ENCODE measurements at regions not wholly inside any gene's neighbourhood (a gene's known extent, or its start where the extent isn't known, plus 50 kb on each side); places are given as distances from the start of the nearest gene placed in this dataset.

DNA sequence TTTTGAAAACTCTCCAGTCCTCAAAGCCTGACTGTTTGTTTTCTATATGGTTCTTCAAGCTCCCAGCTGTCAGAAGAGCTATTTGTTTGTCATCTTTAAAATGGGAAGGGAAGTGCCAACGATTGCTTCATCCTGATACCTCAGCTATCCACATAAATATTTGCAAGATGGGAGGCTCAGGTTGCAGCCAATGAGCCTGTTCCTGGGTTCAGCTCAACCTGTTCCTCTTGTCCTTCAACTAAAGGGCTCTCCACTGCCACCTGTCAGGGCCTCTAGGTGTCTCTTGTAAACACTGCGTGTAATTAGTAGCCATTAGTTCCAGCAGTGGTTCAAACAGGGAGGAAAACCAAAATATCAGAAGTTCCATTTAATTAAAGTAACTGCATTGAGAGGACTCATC is 445.1 kb downstream of the AJAP1 start:
- H3K4me3 ChIP-seq (ENCODE audit: low read length in 3 of 3) = no peak overlapping the region

DNA sequence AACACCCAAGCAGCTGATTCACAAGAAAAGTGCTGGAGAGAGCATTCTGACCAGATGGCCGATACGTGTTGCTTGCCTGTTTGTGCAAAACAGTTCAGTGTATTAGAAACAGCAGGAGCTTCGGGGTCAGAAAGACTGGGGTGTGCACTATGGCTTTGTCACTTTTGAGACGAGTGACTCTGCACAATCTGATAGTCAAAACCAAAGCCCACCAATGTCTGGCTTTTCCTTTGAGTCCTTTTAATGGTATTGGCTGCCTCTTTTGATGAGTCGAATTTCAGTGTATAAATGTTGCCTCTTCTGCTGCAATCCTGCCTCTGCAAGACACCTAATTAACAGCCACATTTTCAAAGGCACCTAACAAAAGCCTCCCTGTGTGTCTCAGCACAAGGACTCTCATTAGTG is 444.6 kb downstream of the AJAP1 start:
- H3K4me1 ChIP-seq (ENCODE audit: control insufficient read depth in 3 of 3, insufficient read depth in 3 of 3, low read length in 3 of 3) = no peaks in the 10 kb centered on the region
- no peak overlapping the region for H3K27ac ChIP-seq (ENCODE audit: low read depth, low read length)
- H3K27me3 ChIP-seq (ENCODE audit: control insufficient read depth in 3 of 3, insufficient read depth in 3 of 3, low read length in 3 of 3) = no peaks in the 10 kb centered on the region
- H3K9me3 ChIP-seq (ENCODE audit: control insufficient read depth in 3 of 3, low read length in 3 of 3) = peaks cover 0 to 3% (median 0%) of the 10 kb centered on the region in 3 donors
- no peaks in the 10 kb centered on the region for H3K36me3 ChIP-seq (ENCODE audit: control insufficient read depth in 3 of 3, insufficient read depth in 3 of 3, low read length in 3 of 3)
- H3K4me3 ChIP-seq (ENCODE audit: low read length in 3 of 3) = no peak overlapping the region
- H3K9ac ChIP-seq (ENCODE audit: low read depth in 1 of 3, low read length in 3 of 3) = no peak overlapping the region

More for the DNA sequence above, 445.1 kb downstream of the AJAP1 start:
- Histone ChIP-seq H3K36me3 (ENCODE audit: control insufficient read depth in 3 of 3, insufficient read depth in 3 of 3, low read length in 3 of 3) (no peaks in the 10 kb centered on the region), H3K9ac (ENCODE audit: low read depth in 1 of 3, low read length in 3 of 3) (no peak overlapping the region), H3K9me3 (ENCODE audit: control insufficient read depth in 3 of 3, low read length in 3 of 3) (peaks cover 0 to 2% (median 0%) of the 10 kb centered on the region in 3 donors), H3K27me3 (ENCODE audit: control insufficient read depth in 3 of 3, insufficient read depth in 3 of 3, low read length in 3 of 3) (no peaks in the 10 kb centered on the region), H3K27ac (ENCODE audit: low read depth, low read length) (no peak overlapping the region), H3K4me1 (ENCODE audit: control insufficient read depth in 3 of 3, insufficient read depth in 3 of 3, low read length in 3 of 3) (no peaks in the 10 kb centered on the region)

DNA sequence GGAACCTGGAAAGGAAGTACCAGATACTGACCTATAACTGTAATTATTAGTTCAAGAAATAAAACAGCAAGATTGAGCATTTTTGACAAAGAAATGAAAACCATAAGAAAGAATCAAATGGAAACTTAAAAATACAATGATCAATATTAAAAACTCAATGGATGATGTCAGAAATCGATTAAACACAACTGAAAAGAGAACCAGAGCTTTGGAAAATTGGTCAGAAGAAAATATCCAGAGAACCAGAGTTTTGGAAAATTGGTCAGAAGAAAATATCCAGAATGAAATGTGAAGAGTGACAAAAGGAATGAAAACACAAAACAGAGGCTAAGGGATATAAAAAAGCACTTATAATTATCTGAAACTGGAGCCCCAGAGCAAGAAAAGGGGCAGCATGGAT is 438.6 kb downstream of the AJAP1 start:
- Histone ChIP-seq H3K36me3 (ENCODE audit: control insufficient read depth in 3 of 3, insufficient read depth in 3 of 3, low read length in 3 of 3) (no peaks in the 10 kb centered on the region), H3K4me3 (ENCODE audit: low read length in 3 of 3) (no peak overlapping the region), H3K9me3 (ENCODE audit: control insufficient read depth in 3 of 3, low read length in 3 of 3) (peaks cover 0 to 5% (median 4%) of the 10 kb centered on the region in 3 donors), H3K4me1 (ENCODE audit: control insufficient read depth in 3 of 3, insufficient read depth in 3 of 3, low read length in 3 of 3) (no peaks in the 10 kb centered on the region), H3K27ac (ENCODE audit: low read depth, low read length) (no peak overlapping the region), H3K9ac (ENCODE audit: low read depth in 1 of 3, low read length in 3 of 3) (no peak overlapping the region), H3K27me3 (ENCODE audit: control insufficient read depth in 3 of 3, insufficient read depth in 3 of 3, low read length in 3 of 3) (no peaks in the 10 kb centered on the region)

DNA sequence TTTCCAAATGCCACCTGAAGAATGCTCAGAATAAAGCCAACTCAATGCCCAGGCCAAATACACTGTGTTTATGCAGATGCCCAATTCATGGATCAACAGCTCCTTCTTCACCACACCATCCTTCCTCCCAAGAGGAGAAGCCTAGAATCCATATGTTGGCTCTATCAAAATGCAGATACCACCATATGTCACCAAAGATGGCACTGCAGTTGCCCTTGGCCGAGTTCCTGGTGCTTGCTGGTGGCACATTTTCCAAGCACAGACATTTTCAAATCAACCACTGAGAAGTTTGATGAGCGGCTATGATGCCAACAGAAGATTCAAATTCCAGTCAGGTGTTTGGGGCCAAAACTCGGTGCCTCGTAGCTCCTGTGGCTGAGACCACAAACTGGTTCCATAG is 430.3 kb downstream of the AJAP1 start:
- no peak overlapping the region for H3K27ac ChIP-seq (ENCODE audit: low read depth, low read length)
- H3K4me1 ChIP-seq (ENCODE audit: control insufficient read depth in 3 of 3, insufficient read depth in 3 of 3, low read length in 3 of 3) = no peaks in the 10 kb centered on the region
- H3K9ac ChIP-seq (ENCODE audit: low read depth in 1 of 3, low read length in 3 of 3) = no peak overlapping the region
- H3K36me3 ChIP-seq (ENCODE audit: control insufficient read depth in 3 of 3, insufficient read depth in 3 of 3, low read length in 3 of 3) = no peaks in the 10 kb centered on the region
- no peaks in the 10 kb centered on the region for H3K9me3 ChIP-seq (ENCODE audit: control insufficient read depth in 3 of 3, low read length in 3 of 3)
- no peak overlapping the region for H3K4me3 ChIP-seq (ENCODE audit: low read length in 3 of 3)
- no peaks in the 10 kb centered on the region for H3K27me3 ChIP-seq (ENCODE audit: control insufficient read depth in 3 of 3, insufficient read depth in 3 of 3, low read length in 3 of 3)

DNA sequence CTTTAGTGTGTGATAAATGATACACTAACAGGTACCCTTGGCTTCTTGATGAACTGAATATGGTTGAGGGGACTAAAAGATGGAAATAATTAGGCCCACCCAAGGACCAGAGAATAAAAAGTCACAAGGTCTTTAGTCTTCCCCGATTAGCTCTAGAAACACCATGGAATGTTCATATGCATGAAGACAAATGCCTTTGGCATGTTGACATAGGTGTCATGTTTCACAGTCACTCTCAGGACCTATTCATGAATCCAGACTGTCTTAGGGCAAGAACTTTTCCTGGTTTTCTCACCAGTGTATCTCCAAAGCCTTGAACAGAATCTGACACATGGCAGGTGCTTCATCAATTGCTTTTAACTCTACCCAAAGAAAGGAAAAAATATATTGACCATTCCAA is 412.8 kb downstream of the AJAP1 start:
- Histone ChIP-seq H3K9me3 (ENCODE audit: control insufficient read depth in 3 of 3, low read length in 3 of 3) (peaks cover 0 to 4% (median 0%) of the 10 kb centered on the region in 3 donors), H3K9ac (ENCODE audit: low read depth in 1 of 3, low read length in 3 of 3) (no peak overlapping the region), H3K4me1 (ENCODE audit: control insufficient read depth in 3 of 3, insufficient read depth in 3 of 3, low read length in 3 of 3) (no peaks in the 10 kb centered on the region), H3K27ac (ENCODE audit: low read depth, low read length) (no peak overlapping the region), H3K36me3 (ENCODE audit: control insufficient read depth in 3 of 3, insufficient read depth in 3 of 3, low read length in 3 of 3) (no peaks in the 10 kb centered on the region), H3K27me3 (ENCODE audit: control insufficient read depth in 3 of 3, insufficient read depth in 3 of 3, low read length in 3 of 3) (no peaks in the 10 kb centered on the region), H3K4me3 (ENCODE audit: low read length in 3 of 3) (no peak overlapping the region)

DNA sequence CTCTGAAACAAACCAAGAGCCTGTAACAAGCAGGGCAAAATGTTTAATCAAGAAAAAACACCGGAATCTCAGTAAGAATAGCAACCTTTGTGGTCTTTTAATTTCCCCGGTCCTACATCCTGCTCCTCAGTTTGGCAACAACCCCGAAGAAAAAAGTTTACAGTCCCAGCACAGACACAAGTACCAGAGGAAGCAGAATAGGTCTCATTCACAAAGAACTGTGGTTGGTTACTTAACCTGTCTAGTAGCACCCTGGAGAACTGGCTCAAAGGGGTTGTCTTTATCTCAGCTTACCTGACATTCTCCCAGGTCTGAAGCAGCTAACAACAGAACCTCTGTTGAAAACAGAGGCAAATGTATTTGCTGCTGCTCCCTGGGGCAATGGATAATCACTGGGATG is 399.3 kb downstream of the AJAP1 start:
- no peak overlapping the region for H3K4me3 ChIP-seq (ENCODE audit: low read length in 3 of 3)
- H3K9ac ChIP-seq (ENCODE audit: low read depth in 1 of 3, low read length in 3 of 3) = no peak overlapping the region
- H3K36me3 ChIP-seq (ENCODE audit: control insufficient read depth in 3 of 3, insufficient read depth in 3 of 3, low read length in 3 of 3) = no peaks in the 10 kb centered on the region
- peaks cover 0 to 3% (median 0%) of the 10 kb centered on the region in 3 donors for H3K9me3 ChIP-seq (ENCODE audit: control insufficient read depth in 3 of 3, low read length in 3 of 3)
- no peaks in the 10 kb centered on the region for H3K27me3 ChIP-seq (ENCODE audit: control insufficient read depth in 3 of 3, insufficient read depth in 3 of 3, low read length in 3 of 3)
- H3K27ac ChIP-seq (ENCODE audit: low read depth, low read length) = no peak overlapping the region
- no peaks in the 10 kb centered on the region for H3K4me1 ChIP-seq (ENCODE audit: control insufficient read depth in 3 of 3, insufficient read depth in 3 of 3, low read length in 3 of 3)

DNA sequence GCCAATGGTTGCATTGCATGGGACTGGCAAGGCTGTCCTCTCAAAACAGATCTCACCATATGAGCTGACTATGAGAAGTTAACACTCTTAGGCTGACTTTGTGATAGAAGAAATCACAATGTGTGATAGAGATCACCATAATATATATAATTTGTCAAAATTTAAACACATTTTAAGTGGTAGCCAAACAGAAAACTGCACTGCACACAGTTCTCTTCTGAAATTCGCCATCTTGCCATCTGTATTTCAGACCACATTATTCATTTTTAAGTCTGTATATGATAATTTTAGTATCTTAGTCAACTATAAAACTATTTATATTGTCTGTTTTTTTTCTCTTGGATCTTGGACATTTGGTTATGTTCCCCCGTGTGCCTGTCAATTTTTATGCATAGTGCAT is 374.7 kb downstream of the AJAP1 start:
- Histone ChIP-seq H3K27ac (ENCODE audit: low read depth, low read length) (no peak overlapping the region), H3K9ac (ENCODE audit: low read depth in 1 of 3, low read length in 3 of 3) (no peak overlapping the region)

DNA sequence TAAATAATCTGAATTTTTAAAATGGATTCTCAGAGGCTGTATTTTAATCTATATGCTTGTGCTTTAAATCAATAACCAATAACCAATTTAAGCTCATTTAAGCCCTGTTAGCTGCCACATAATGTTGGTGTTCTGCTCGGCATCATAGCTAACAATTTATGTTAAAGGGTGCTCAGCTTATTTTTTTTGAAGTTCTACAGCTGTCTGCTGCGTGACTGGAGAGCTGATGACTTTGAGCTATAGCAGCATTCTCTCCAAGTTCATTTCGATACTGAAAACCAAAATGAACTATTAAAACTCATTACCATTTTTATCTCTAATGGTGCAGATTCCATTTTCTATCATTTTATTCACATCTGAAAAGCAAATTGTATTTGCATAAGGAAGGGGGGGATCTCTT is 357.8 kb downstream of the AJAP1 start:
- H3K9me3 ChIP-seq (ENCODE audit: control insufficient read depth in 3 of 3, low read length in 3 of 3) = peaks cover 0 to 2% (median 0%) of the 10 kb centered on the region in 3 donors
- no peak overlapping the region for H3K9ac ChIP-seq (ENCODE audit: low read depth in 1 of 3, low read length in 3 of 3)
- H3K4me3 ChIP-seq (ENCODE audit: low read length in 3 of 3) = no peak overlapping the region
- no peak overlapping the region for H3K27ac ChIP-seq (ENCODE audit: low read depth, low read length)
- peaks cover 0 to 20% (median 4%) of the 10 kb centered on the region in 3 donors for H3K27me3 ChIP-seq (ENCODE audit: control insufficient read depth in 3 of 3, insufficient read depth in 3 of 3, low read length in 3 of 3)
- no peaks in the 10 kb centered on the region for H3K4me1 ChIP-seq (ENCODE audit: control insufficient read depth in 3 of 3, insufficient read depth in 3 of 3, low read length in 3 of 3)
- no peaks in the 10 kb centered on the region for H3K36me3 ChIP-seq (ENCODE audit: control insufficient read depth in 3 of 3, insufficient read depth in 3 of 3, low read length in 3 of 3)

More for the DNA sequence above, 374.7 kb downstream of the AJAP1 start:
- Histone ChIP-seq H3K27me3 (ENCODE audit: control insufficient read depth in 3 of 3, insufficient read depth in 3 of 3, low read length in 3 of 3) (peaks cover 0 to 5% (median 2%) of the 10 kb centered on the region in 3 donors), H3K4me1 (ENCODE audit: control insufficient read depth in 3 of 3, insufficient read depth in 3 of 3, low read length in 3 of 3) (no peaks in the 10 kb centered on the region), H3K4me3 (ENCODE audit: low read length in 3 of 3) (no peak overlapping the region), H3K36me3 (ENCODE audit: control insufficient read depth in 3 of 3, insufficient read depth in 3 of 3, low read length in 3 of 3) (no peaks in the 10 kb centered on the region), H3K9me3 (ENCODE audit: control insufficient read depth in 3 of 3, low read length in 3 of 3) (no peaks in the 10 kb centered on the region)

DNA sequence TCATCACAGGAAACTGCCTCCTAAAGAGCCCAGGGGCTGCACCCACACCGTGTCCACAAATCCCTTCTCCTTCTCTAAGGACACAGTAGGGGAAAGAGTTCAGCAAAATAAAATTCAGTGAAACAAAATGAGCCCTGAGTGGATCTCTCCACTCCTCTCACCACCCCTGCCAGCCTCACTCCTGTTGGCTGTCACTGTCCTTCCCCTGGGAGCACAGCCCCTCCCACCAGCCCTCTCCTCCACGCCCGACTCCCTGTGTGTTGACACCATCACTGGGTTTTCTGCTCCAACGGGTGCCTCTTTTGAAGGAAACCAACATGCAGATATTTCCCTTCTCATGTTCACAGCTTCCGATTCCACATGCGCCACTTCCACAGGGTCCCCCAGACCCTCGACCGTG is 356.2 kb downstream of the AJAP1 start:
- Histone ChIP-seq H3K27me3 (ENCODE audit: control insufficient read depth in 3 of 3, insufficient read depth in 3 of 3, low read length in 3 of 3) (peaks cover 0 to 22% (median 4%) of the 10 kb centered on the region in 3 donors), H3K4me3 (ENCODE audit: low read length in 3 of 3) (no peak overlapping the region), H3K4me1 (ENCODE audit: control insufficient read depth in 3 of 3, insufficient read depth in 3 of 3, low read length in 3 of 3) (no peaks in the 10 kb centered on the region), H3K9me3 (ENCODE audit: control insufficient read depth in 3 of 3, low read length in 3 of 3) (peaks cover 0 to 2% (median 0%) of the 10 kb centered on the region in 3 donors), H3K9ac (ENCODE audit: low read depth in 1 of 3, low read length in 3 of 3) (no peak overlapping the region), H3K27ac (ENCODE audit: low read depth, low read length) (no peak overlapping the region), H3K36me3 (ENCODE audit: control insufficient read depth in 3 of 3, insufficient read depth in 3 of 3, low read length in 3 of 3) (no peaks in the 10 kb centered on the region)

DNA sequence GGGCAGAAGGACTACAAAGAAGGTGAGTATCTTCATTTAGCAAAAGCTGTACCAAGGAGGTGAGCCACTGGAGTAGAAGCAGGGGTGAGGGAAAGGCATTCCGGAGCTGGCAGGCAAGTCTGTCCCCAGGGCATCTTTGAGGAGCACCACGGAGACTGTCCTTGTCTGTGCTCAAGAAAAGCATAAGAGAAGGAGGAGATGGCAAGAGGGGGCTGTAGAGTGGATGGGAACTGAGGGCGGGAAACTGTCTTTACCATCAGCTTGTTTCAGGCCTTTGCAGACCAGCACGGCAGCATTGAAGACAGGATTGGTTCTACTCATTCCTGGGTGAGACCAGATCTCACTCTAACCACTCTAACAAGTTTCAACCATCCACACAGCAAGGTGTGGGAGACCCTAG is 355.8 kb downstream of the AJAP1 start:
- H3K36me3 ChIP-seq (ENCODE audit: control insufficient read depth in 3 of 3, insufficient read depth in 3 of 3, low read length in 3 of 3) = no peaks in the 10 kb centered on the region
- H3K9ac ChIP-seq (ENCODE audit: low read depth in 1 of 3, low read length in 3 of 3) = no peak overlapping the region
- H3K4me3 ChIP-seq (ENCODE audit: low read length in 3 of 3) = no peak overlapping the region
- no peaks in the 10 kb centered on the region for H3K4me1 ChIP-seq (ENCODE audit: control insufficient read depth in 3 of 3, insufficient read depth in 3 of 3, low read length in 3 of 3)
- H3K27me3 ChIP-seq (ENCODE audit: control insufficient read depth in 3 of 3, insufficient read depth in 3 of 3, low read length in 3 of 3) = peaks cover 0 to 22% (median 4%) of the 10 kb centered on the region in 3 donors
- no peak overlapping the region for H3K27ac ChIP-seq (ENCODE audit: low read depth, low read length)
- peaks cover 0 to 2% (median 0%) of the 10 kb centered on the region in 3 donors for H3K9me3 ChIP-seq (ENCODE audit: control insufficient read depth in 3 of 3, low read length in 3 of 3)
